NCI-H146 (cell line): ENCODE measurements at regions not wholly inside any gene's neighbourhood (a gene's known extent, or its start where the extent isn't known, plus 50 kb on each side); places are given as distances from the start of the nearest gene placed in this dataset.

Experiments
- DNase-seq: peaks from one replicate; lab custom pipeline; 2025; lab: John Stamatoyannopoulos, UW

DNA sequence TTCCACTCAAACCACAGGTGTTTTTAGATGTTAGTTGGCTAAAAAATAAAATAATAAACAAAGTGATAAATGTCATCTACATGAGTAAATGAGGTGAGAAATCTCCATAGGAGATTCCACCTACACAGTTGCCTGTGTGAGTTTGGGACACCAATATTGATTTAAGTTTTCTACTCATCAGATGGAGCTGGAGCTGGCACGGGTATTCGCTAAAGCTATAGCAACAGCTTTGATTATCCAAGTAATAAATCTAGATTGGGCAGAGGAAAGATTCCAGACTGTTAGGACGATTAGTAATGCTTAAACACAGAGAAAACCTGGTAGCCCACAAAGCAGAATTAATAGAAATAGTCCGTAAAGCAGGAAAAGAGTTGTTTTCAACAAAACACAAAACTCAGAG, 313.9 kb downstream of the PABPC4L start:
- DNase-seq: no peak

DNA sequence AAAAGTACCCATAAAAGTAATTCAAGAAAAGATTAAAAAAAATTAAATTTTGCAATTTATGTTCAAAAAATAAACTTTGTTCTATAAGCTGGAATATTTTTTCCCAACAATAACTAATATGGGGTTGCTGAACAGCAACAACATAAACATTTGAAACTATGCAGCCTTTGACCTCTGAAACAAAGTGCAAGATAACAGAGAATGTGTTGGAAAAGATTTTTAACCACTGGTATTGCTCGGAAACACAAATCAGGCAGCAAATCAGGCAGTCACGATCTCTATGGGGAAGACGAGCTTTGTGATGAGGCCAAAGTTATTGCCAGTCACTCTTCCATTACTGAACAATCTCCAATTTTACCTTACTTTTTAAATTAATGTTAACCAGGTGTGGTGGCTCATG, 332.1 kb downstream of the PABPC4L start:
- no peak for DNase-seq

DNA sequence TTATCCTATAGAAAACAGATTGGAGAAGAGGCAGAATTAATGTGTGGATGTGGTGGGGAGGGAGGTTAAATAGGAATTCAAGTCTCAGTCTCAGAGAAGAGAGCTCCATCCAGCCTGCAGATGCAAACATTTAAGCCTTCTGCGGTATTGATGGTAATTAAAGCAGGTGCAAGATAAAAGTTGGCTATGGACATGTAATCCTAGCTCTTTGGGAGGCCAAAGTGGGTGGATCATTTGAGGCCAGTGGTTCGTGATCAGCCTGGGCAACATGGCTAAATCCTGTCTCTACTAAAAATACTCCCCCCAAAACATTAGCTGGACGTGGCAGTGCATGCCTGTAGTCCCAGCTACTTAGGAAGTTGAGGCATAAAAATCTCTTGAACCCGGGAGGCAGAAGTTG, 332.7 kb downstream of the PABPC4L start:
- DNase-seq: no peak

DNA sequence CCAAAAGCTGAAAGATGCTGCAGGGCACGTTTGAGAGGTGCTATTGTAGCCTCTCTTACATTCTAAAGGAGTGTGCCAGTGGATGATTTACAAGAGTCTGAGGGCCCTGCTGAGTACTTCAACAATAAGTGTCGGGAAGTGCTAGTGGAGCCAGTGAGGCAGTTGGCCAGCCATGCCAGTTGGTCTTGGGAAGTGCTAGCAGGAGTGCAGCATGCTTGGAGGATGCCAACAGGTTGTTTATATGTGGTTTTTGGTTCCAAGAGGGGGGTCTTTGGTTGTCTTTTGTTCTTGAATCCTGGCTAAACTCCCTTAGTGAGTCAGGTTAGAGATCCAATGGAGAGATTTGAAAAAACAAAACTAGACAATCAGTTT, 335.3 kb downstream of the PABPC4L start:
- DNase-seq: no peak

DNA sequence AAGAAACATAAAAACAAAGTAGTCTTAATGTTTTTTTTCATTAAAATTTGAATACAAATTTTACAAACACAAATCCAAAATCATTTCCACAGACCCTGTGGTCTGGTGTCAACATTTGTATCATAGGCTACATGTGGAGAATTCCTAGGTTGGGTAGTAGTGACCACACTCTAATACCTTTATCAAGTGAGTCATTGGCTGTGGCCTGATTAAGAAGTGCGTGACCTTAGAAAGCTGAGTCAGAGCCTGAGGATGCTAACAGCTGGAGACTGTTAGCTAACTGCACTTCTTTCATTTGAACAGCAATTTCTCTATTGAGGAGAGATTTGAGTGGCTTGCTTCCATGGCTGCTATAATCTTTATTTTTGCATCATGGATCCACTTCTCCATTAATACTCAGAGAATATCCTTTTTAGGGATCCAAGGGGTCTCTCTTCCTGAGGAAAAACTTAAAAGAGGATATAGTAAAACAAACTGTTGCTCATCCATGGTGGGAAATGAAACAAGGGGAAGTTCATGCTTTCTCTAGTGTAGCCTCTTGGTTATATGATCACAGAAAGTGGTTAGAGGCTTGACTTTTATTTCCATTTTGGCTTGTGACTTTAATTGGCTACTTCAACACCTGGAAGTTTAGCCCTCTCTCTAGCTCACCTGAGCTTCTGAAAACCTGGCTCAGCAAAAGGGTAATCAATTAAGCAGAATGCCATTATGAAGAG, 335.8 kb downstream of the PABPC4L start:
- no peak for DNase-seq

DNA sequence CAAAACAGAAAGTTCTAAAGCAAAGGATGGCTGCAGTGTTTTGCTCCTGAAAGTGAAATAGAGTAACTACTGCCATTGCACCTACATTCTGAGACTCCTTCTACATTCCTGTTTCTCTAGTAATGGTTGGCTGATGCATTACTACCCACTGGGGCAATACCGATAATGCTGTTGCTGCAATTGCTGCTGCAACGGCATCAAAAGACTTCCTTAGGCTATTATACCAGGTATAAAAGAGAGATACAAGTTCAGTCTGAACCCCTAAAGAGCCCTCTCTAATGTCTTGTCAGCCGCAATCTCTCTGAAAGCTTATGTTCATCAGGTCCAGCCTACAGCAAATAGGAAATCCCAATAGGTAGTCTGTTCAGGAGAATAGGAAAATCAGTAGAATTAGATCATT, 338.4 kb downstream of the PABPC4L start:
- no peak for DNase-seq

DNA sequence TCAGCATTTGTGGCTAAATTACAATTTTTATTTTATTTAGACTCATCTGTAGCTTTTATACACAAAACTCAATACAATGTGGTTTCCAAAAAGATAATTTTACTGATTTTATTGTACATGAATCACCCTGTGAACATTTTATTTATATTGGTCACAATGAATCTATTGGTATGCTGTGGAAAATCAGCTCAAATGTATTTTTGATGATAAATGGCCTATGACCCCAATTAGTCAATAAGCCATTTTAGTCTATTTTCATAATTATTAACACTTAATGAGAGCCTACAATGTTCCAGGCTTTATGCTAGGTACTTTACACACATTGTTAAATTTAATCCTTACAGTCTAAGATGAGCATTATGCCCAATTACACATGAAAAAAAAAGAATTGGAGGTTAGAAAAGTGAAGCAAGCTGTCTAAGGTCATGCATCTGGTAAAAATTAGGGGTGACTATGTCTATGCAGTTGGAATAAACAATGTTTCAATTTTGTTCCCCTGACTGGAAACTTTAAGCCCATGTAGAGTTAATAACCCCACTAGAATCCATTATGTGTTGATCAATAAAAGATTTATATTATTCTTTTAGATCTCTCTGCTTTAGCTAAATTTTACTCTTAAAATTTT, 344.7 kb downstream of the PABPC4L start:
- no peak for DNase-seq

DNA sequence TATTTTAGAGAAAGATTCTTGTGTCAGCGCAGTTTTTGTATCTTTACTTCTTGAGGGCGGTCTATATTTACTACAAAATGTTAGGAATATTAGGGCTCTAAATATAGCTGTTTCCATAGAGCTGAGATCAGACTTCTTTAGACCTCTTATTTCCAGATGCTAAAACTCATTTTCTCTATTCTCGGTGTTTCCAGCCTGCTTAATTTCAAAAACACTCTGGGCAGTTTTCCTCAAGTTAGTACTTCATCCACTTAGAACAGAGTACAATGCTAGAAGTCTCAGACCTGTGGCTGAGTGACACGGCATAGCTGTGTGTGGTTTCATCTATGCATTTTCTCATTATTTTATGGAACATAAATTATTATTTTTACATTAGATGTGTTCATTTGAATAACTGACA, 346.6 kb downstream of the PABPC4L start:
- no peak for DNase-seq

DNA sequence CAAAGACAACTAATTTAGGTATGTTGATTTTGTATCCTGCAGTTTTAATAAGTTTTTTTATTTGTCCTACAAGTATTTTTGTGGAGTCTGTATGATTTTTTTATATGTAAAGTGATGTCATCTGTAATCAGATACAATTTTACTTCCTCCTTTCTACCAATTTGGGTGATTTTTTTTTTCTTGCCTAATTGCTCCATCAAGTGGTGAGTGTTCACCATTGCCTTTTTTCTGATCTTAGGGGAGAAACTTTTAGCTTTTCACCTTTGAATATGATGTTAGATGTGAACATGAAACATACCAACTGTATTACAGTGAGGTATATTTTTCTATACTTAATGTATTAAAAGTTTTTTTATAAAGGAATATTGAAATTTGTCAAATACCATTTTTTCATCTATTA, 362.3 kb downstream of the PABPC4L start:
- no peak for DNase-seq

DNA sequence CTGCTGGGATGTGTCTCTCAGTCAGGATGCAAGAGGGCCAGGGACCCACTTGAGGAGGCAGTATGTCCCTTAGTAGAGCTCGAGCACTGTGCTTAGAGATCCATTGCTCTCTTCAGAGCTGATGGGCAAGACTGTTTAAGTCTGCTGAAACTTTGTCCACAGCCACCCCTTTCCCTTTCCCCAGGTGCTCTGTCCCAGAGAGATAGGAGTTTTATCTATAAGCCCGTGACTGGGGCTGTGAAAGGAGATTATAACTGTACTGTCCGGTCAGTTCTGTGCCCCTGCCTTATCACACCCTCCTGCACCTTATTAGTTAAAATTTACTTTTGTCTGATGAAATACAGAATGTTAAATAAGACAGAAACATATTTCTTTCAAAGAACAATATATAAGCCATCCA, 378.4 kb downstream of the PABPC4L start:
- no peak for DNase-seq

DNA sequence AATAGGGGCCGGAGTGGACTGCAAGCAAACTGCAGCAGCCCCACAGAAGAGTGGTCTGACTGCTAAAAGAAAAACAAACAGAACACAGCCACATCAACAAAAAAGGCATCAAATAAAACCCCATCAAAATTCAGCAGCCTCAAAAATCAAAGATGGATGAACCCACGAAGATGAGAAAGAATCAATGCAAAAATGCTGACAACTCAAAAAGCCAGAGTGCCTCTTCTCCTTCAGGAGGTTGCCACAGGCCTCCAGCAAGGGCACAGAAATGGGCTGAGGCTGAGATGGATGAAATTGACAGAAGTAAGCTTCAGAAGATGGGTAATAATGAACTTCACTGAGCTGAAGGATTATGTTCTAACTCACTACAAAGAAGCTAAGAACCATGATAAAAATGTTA, 388.6 kb downstream of the PABPC4L start:
- no peak for DNase-seq

DNA sequence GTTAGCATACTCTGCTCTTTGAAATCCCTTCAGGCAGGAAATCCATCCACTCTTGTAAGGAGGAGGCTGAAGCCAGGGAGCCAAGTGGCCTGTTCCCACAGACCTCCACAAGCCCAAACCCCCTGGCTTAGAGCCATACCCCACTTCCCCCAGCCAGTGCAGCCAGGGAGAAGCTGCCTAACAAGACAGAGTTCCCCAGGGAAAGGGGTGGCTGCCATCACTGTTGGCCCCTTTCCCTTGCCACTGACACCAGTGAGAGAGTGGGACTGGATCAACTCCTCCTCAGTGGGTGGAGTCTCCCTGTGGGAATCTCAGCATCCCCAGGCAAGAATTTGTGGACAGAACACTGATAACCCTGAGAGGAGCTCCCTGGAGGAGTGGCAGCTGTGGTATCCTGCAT, 389.4 kb downstream of the PABPC4L start:
- DNase-seq: no peak

DNA sequence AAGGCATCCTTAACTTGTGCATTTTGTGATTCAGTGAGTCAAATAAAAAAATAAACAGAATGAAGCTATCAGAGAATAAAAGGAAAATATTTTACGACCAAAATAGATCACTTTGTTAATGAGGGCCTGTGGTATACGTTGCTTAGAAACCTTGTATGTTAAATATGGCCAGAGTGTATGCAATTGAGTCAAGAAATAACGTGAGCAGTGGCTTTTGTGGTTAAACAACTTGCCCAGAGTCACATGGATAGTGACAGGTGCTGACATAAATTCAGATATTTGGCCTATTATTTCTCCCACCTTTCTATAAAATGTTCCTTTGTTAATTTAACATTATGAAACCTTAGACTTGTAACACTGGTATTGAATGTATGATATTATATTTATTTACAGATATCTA, 393.4 kb downstream of the PABPC4L start:
- DNase-seq: no peak

DNA sequence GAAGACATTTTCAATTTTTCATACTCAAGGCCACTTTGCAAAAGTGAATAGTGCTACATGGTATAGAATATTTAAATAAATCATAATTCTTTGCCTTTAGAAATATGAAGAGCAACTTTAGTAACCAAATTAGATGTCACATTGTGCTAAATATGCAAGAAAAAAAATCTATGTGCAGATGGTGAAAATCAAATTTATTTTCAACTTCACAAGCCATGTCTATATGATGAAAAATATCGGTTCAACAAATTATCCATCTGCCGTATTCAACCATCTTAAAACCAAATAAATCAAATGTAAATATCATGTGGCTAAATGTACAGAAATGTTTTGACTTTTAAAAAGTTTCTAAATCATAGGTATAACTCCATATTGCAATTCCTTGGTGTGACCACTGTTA, 398.2 kb downstream of the PABPC4L start:
- no peak for DNase-seq

DNA sequence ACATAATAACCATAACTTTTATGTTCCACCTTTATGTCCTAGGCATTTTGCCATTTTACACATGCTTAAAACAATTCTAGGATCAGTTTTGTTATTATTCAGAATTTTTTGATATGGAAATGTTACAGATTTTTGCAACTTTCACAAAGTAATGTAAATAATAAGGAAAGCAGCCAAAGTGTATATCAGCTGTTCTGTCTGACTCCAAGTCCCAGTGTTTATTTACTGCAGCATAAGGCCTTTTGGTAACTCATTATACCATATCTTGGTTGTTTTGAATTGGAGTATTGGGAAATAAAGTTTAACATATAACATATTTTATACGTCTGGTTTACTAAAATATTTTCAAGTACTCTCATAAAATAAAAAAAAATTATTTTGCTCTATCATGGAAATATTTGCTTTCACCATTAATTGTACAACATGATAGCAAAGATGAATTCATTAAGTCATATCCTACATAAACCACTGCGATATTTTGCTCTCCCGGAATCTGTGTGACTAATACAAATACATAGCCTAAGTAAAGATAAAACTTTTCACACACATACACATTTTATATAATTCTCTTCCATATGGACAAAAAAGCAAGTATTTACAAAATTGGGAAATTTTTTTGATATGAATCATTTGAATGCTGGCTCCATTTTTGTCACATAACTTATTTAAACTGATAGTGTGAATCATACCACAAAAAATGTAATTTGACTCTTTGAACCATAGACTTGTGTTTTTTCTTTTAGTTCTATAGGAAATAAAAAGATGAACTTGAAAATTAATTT, 399.0 kb downstream of the PABPC4L start:
- no peak for DNase-seq

DNA sequence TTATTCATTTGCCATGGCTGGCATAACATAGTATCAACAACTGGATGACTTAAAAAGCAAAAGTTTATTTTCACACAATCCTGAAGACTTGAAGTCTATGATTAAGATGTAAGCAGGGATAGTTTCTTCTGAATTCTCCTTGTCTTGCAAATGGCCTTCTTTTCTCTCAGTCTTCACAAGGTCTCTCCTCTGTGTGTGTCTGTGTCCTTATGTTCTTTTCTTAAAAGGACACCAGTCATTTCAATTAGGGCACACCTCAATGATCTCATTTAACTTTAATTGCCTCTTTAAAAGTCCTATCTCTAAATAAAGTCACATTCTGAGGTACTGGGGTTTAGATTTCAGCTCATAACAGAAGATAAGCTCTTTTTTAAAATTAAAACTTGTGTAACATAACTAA, 399.7 kb downstream of the PABPC4L start:
- no peak for DNase-seq

DNA sequence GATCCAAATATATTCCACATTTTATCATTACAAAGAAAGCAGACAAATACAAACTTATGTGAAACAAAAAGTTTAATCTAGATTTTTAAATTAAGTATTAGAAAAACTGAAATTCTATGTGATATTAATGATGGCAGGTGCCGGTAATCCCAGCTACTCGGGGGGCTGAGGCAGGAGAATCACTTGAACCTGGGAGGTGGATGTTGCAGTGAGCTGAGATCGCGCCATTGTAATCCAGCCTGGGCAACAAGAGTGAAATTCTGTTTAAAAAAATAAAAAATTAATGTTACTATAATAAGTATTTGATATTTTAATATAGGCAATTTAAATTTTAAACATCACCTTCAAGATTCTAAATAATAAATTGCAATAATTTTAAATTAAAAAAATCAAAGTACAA, 400.6 kb downstream of the PABPC4L start:
- DNase-seq: no peak

DNA sequence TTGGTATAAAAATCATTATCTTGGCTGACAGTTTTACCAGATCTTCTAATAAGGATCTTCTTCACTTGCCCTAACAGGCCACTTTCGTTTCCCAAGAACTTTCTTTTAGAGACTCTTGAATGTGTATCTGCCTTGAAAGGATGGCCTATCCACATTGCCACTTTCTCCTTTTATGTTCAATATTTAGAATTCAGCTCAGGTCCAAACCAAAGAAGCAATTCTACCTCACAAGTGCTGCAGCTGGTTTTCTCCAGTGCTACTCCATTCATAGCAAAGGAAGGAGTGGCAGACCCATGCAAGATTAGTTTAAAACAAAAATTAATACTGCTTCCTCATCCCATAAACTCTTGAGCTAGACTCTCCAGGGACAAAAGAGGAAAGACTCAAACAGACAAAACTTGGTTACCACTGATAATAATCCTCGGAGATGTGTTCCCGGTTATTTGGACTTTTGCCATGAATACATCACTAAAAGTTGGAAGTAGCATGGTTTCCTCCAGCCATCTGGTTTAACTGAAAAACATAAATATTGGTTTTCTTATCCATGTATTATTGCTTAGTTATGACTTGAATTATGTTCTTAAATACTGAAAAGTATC, 401.8 kb downstream of the PABPC4L start:
- no peak for DNase-seq

DNA sequence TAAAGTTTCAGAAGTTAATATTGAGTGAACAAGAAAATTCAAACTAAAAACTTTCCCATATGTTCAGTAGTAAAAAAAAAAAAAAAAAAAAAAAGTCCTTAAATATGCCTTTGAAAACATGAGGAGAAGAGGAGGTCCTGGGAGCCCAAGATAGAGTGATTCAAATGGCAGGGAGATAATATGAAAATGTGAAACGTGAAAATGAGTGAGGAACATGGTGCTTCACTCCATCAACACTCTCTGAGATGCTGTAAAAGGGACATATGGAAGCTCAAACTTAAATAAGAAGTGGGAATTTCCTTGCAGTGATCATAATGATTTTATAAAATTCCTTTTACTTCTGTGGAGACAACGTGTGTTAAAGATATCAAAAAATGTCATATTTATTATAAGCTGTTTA, 423.9 kb downstream of the PABPC4L start:
- no peak for DNase-seq

DNA sequence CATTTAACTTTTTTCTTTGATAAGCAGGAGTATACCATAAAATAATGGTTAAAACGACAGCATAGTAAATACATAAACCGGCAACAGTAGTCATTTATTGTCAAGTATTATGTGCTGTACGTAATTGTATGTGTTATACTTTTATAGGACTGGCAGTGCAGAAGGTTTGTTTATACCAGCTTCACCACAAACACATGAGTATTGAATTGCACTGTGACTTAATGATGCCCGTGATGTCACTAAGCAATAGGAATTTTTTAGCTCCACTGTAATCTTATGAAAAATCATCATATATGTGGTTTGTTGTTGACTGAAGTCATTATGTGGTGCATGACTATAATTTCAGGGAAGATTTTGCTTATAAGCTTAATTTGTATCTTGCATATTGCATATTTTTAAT, 424.6 kb downstream of the PABPC4L start:
- DNase-seq: no peak

DNA sequence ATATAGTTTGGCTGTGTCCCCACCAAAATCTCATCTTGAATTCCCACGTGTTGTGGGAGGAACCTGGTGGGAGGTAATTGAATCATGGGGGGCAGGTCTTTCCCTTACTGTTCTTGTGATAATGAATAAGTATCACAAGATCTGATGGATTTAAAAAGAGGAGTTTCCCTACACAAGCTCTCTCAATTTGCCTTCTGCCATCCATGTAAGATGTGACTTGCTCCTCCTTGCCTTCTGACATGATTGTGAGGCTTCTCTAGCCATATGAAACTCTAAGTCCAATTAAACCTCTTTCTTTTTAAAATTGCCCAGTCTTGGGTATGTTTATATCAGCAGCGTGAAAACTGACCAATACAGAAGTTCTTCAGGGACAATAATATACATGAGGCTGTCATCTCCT, 425.1 kb downstream of the PABPC4L start:
- DNase-seq: no peak

DNA sequence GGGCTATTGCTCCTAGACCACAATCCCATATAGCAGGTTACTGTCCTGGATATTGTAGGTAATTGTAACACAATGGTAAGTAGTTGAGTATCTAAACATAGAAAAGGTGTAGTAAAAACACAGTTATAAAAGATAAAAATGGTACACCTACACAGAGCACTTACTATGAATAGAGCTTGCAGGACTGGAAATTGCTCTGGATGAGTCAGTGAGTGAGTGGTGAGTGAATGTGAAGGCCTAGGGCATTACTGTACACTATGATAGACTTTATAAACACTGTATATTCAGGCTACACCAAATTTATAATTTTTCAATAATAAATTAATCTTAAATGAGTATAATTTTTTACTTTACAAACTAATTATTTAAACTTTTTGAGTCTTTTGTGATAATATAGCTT, 425.7 kb downstream of the PABPC4L start:
- no peak for DNase-seq

DNA sequence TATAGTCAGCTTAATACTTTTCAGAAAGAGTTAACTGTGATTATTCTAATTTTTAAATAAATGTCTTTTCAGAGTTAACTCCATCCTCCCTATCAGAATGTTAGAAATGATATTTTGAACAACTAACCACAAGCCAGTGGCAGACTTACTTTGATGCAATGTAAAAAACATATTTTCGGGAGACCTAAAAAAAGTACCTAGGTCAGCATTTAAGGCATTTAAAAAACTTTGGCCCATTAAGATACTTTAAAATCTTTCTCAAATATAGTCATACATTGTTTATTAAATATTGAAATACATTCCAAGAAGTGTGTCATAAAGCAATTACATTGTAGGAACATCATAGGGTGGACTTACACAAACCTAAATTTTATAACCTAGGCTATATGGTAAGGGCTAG, 426.1 kb downstream of the PABPC4L start:
- no peak for DNase-seq
